Esophagus muscularis mucosa (tissue), 4 donors: ENCODE measurements at regions not wholly inside any gene's neighbourhood (a gene's known extent, or its start where the extent isn't known, plus 50 kb on each side); places are given as distances from the start of the nearest gene placed in this dataset.

Source experiments
- DNase-seq: peaks from one replicate; pipeline ENCODE4 v3.0.0-alpha.2; 2017; ENCODE audit errors: extremely low spot score
- H3K27ac ChIP-seq, 4 donors: fragments of 200-600 bp; sonication (generic); replicated peaks in 1 of 4; 1 replicate in 3 of 4; 2 replicates in 1 of 4; pipeline ENCODE4 v1.5.1; 2016 to 2019; ENCODE audit warnings: mild to moderate bottlenecking in 1 of 4
- H3K27me3 ChIP-seq, 4 donors: fragments of 200-600 bp; sonication (generic); one replicate each; pipeline versions ENCODE4 v1.5.1 to v1.6.0; 2016 to 2019
- H3K36me3 ChIP-seq, 4 donors: fragments of 200-600 bp; sonication (generic); one replicate each; pipeline ENCODE4 v1.5.1; 2016 to 2019
- H3K4me1 ChIP-seq, 4 donors: fragments of 200-600 bp; sonication (generic); one replicate each; pipeline ENCODE4 v1.5.1; 2016 to 2019
- H3K4me3 ChIP-seq, 4 donors: fragments of 200-600 bp; sonication (generic); 1 replicate in 2 of 4; 2 replicates in 2 of 4; pipeline ENCODE4 v1.5.1; 2016 to 2019; ENCODE audit warnings: mild to moderate bottlenecking in 4 of 4, moderate library complexity in 1 of 4
- H3K9me3 ChIP-seq, 4 donors: fragments of 200-600 bp; sonication (generic); 1 replicate in 3 of 4; 2 replicates in 1 of 4; pipeline ENCODE4 v1.5.1; 2016 to 2019
- EP300 ChIP-seq: sonication (generic); formaldehyde crosslinking; IDR thresholded peaks from one replicate; pipeline ENCODE4 v1.6.1; 2017; ENCODE audit warnings: antibody characterized with exemption
- POLR2A ChIP-seq: fragments of 450-650 bp; IDR thresholded peaks from one replicate; pipeline ENCODE4 v1.6.1; 2017; ENCODE audit warnings: antibody characterized with exemption, moderate library complexity, mild to moderate bottlenecking, low read depth
- POLR2AphosphoS5 ChIP-seq, 2 donors: sonication (generic); formaldehyde crosslinking; IDR thresholded peaks; one replicate each; pipeline ENCODE4 v1.6.1; 2017; ENCODE audit warnings: antibody characterized with exemption in 2 of 2
- whole genome bisulfite sequencing: methylation state at CpG from one replicate; pipeline ENCODE4 v1.1.5; 2018; 5-methylcytosine and 5-hydroxymethylcytosine counted together
- intact Hi-C: fragments of 100-400 bp; cut with DNase I; formaldehyde crosslinking; loops from one replicate; pipeline ENCODE4 v1.15.1; 2023
- TF ChIP-seq, protein P1 (sequence below), 3 experiments: fragments of 200-600 bp in 2 of 3; fragments of 450-650 bp in 1 of 3; sonication (generic) in 2 of 3; IDR thresholded peaks; one replicate each; pipeline ENCODE4 v1.5.1; 2017 to 2019; ENCODE audit warnings: antibody characterized with exemption in 3 of 3, mild to moderate bottlenecking in 2 of 3, moderate library complexity in 1 of 3

DNA sequence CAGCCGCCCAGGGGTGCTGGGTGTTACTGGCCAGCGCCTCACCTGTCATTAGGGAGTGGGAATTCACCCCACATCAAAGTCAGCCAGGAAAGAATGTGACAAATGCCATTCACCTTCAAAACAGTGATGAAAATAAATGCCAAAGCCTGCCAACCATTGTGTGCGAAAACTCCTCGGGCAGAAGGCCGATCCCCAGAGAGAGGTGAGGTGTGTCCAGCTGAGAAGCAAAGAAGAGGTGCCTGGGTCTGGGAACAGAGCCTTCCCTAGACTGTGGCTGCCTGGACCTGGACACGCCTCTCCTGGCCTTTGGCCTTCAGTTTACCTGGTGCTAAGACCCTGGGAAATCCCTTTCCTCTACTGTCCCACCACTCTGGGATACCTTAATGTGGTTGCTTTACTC, 142.7 kb downstream of the CYP26B1 start:
- DNase-seq, result peak; percentile 66
- intact Hi-C loops, result no loop called here
- Histone ChIP-seq H3K4me3 (no peak overlapping the region), H3K27ac (no peak overlapping the region), H3K4me1 (no peaks in the 10 kb centered on the region), H3K36me3 (no peaks in the 10 kb centered on the region), H3K9me3 (no peaks in the 10 kb centered on the region), H3K27me3 (peaks cover 0 to 6% (median 0%) of the 10 kb centered on the region in 4 donors)
- TF ChIP-seq POLR2AphosphoS5 (IDR thresholded peaks at IDR 0.05) (no peak), POLR2A (no peak), EP300 (no peak)
- TF ChIP-seq, protein P1, sequence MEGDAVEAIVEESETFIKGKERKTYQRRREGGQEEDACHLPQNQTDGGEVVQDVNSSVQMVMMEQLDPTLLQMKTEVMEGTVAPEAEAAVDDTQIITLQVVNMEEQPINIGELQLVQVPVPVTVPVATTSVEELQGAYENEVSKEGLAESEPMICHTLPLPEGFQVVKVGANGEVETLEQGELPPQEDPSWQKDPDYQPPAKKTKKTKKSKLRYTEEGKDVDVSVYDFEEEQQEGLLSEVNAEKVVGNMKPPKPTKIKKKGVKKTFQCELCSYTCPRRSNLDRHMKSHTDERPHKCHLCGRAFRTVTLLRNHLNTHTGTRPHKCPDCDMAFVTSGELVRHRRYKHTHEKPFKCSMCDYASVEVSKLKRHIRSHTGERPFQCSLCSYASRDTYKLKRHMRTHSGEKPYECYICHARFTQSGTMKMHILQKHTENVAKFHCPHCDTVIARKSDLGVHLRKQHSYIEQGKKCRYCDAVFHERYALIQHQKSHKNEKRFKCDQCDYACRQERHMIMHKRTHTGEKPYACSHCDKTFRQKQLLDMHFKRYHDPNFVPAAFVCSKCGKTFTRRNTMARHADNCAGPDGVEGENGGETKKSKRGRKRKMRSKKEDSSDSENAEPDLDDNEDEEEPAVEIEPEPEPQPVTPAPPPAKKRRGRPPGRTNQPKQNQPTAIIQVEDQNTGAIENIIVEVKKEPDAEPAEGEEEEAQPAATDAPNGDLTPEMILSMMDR (IDR thresholded peaks at IDR 0.05), result no peak
- 79% methylated on average over 6 of the region's 6 CpGs for WGBS

DNA sequence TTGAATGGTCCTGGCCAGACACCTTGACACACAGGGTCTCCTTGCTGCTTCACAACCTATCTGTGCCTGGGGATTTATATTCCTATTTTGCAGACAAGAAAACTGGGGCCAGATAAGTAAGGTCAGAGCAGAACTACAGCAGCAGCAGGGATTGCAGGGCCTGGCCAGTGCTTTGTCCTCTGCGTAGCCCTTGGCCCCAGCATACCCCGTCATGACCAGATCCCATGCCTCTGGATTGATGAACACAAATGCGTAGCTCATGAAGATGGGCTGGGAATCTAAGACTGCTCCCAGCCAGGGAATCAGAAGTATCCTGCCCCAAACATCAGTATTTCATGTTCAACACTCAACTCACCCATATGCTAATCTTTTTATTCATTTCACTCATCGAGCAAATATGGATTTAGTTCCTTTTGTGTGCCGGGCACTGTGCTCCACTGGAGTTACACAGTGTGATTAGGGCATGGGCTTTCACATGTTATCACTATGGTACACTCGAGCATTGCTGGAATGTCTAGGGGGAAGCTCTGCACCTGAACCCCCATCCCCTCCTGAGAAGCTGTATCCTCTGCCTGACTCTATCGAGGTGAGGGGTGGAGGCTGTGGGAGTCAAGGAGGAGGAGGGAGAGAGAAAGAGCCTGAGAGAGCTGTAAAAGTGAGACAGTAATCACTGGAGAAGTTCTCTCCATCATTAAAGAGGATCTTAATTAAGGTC, 143.3 kb downstream of the CYP26B1 start:
- H3K36me3 ChIP-seq, result no peaks in the 10 kb centered on the region
- no peaks in the 10 kb centered on the region for H3K4me1 ChIP-seq
- no peak for TF ChIP-seq EP300
- H3K9me3 ChIP-seq, result no peaks in the 10 kb centered on the region
- WGBS, result 88% methylated on average over 7 of the region's 7 CpGs
- no peak overlapping the region for H3K27ac ChIP-seq
- peak; percentile 60 for DNase-seq
- H3K27me3 ChIP-seq, result peaks cover 0 to 6% (median 0%) of the 10 kb centered on the region in 4 donors
- no peak overlapping the region for H3K4me3 ChIP-seq
- intact Hi-C loops, result no loop called here

DNA sequence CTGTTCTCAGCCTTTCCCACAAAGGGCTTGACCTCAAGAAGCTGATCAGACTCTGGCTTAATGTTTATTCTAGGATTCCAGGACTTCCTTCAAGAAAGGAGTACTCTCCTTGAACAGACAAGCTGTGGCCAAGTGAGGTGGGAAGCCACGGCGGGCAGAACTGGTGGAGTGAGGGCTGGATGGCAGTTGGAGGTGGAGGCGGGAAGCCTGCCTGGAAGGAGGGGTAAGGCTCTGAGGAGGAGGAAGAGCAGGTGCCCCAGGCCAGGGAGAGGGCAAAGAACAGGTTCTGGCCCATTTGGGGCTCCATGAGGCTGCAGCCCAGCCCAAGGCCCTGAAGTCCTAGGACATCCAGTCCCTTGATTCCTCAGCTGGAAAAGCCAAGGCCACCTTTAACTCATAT, 143.9 kb downstream of the CYP26B1 start:
- DNase-seq, result no peak
- 80% methylated on average over 3 of the region's 3 CpGs for WGBS

DNA sequence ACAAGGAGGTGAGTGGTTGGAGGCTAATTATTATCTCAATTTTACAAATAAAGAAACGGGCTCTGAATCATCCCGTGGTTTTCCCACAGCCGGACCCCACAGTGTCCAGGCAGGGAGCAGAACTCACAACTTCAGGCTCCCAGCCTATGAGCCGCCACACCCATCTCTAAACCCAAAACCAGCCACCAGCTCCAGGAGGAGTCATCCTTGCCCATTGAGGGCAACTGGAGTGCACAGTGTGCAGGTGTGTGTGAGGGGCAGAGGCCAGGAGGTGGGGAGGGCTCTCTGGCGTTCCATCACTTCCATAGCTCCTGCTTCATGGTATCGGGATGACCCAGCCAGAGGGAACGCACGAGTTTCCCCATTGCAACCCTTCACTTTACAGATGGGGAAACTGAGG, 144.5 kb downstream of the CYP26B1 start:
- no peak for DNase-seq
- Histone ChIP-seq H3K4me3 (no peak overlapping the region), H3K4me1 (no peaks in the 10 kb centered on the region), H3K9me3 (no peaks in the 10 kb centered on the region), H3K27ac (no peak overlapping the region), H3K27me3 (peaks cover 0 to 6% (median 2%) of the 10 kb centered on the region in 4 donors), H3K36me3 (no peaks in the 10 kb centered on the region)
- intact Hi-C loops, result no loop called here
- 86% methylated on average over 5 of the region's 8 CpGs for WGBS
- TF ChIP-seq POLR2AphosphoS5 (IDR thresholded peaks at IDR 0.05) (no peak), EP300 (no peak), POLR2A (no peak)
- TF ChIP-seq, protein P1 (IDR thresholded peaks at IDR 0.05), result no peak

More for the DNA sequence above, 143.9 kb downstream of the CYP26B1 start:
- no peaks in the 10 kb centered on the region for H3K9me3 ChIP-seq
- intact Hi-C loops, result no loop called here
- no peaks in the 10 kb centered on the region for H3K36me3 ChIP-seq
- no peak overlapping the region for H3K4me3 ChIP-seq
- H3K27ac ChIP-seq, result no peak overlapping the region
- no peak for TF ChIP-seq POLR2A
- no peak for TF ChIP-seq POLR2AphosphoS5 (IDR thresholded peaks at IDR 0.05)
- TF ChIP-seq, protein P1 (IDR thresholded peaks at IDR 0.05), result no peak
- no peak for TF ChIP-seq EP300
- H3K27me3 ChIP-seq, result peaks cover 0 to 6% (median under 1%) of the 10 kb centered on the region in 4 donors
- H3K4me1 ChIP-seq, result no peaks in the 10 kb centered on the region

DNA sequence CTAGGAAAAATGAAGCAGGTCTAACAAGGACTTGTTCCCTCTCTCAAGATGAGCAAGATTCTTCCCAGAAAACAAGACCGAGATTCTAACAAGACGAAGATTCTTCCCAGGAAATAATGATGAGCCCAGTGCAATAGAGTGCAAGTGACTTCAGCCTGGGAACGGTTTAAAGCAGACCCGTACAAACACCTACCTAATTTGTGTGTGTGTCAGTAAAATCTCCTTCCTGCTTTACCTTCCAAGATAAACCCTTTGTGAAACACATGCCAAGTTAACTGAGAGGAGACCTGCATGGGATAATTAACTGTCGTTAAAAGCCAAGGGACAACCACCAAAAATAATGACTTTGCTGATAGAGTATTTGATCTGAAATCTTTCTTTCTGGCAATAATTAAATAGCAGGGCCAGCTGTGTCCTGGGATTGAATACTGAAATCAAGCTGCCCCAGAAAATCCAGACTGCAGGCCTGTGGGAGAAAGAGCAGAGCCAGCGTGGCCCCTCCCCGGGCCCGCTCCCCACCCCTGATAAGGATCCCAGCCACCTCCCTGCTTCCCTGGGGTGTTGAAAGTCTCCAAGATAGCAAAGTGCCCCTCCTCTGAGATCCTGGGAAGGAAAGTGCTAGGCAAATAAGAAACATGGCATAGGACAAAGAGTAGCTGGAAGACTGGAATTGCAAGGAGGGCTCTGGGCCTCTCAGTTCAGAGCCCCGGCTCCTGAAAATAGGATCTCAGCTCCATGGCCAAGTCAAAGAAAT, 145.5 kb downstream of the CYP26B1 start:
- H3K4me1 ChIP-seq, result no peaks in the 10 kb centered on the region
- H3K36me3 ChIP-seq, result no peaks in the 10 kb centered on the region
- H3K9me3 ChIP-seq, result no peaks in the 10 kb centered on the region
- no peak overlapping the region for H3K4me3 ChIP-seq
- intact Hi-C loops, result no loop called here
- peaks cover 0 to 6% (median 2%) of the 10 kb centered on the region in 4 donors for H3K27me3 ChIP-seq
- TF ChIP-seq POLR2A (no peak), POLR2AphosphoS5 (IDR thresholded peaks at IDR 0.05) (no peak), EP300 (no peak)
- TF ChIP-seq, protein P1 (IDR thresholded peaks at IDR 0.05), result no peak
- DNase-seq, result peak; percentile 82
- WGBS, result 72% methylated on average over 9 of the region's 9 CpGs
- no peak overlapping the region for H3K27ac ChIP-seq
